Breast epithelium (tissue), 3 donors: ENCODE measurements at regions not wholly inside any gene's neighbourhood (a gene's known extent, or its start where the extent isn't known, plus 50 kb on each side); places are given as distances from the start of the nearest gene placed in this dataset.

Experiments
- CTCF ChIP-seq, 3 donors: fragments of 450-650 bp; IDR thresholded peaks; one replicate each; pipeline ENCODE4 v1.5.1; 2016 to 2017; ENCODE audit warnings: antibody characterized with exemption in 3 of 3, mild to moderate bottlenecking in 3 of 3, moderate library complexity in 3 of 3
- POLR2A ChIP-seq: fragments of 450-650 bp; IDR thresholded peaks from one replicate; pipeline ENCODE4 v1.6.1; 2016; ENCODE audit warnings: antibody characterized with exemption, mild to moderate bottlenecking, moderate library complexity

- TF ChIP-seq CTCF (IDR thresholded peaks at IDR 0.05) = no peak
- TF ChIP-seq POLR2A = no peak
These were observed 824.7 kb upstream of the TENM3 start for GRCh38 chr4:181418496-181418895.
